CD14-positive monocyte (primary cell): ENCODE measurements at regions not wholly inside any gene's neighbourhood (a gene's known extent, or its start where the extent isn't known, plus 50 kb on each side); places are given as distances from the start of the nearest gene placed in this dataset.

ENCODE experiments used
- DNase-seq, 3 donors: peaks; one replicate each; pipeline ENCODE4 v3.0.0-alpha.2; 2011 to 2022
- H2AFZ ChIP-seq: 2 replicates; pipeline ENCODE4 v1.6.0; 2012; ENCODE audit warnings: mild to moderate bottlenecking, low read depth, low read length, inconsistent platforms; ENCODE audit not compliant: insufficient read depth, poor library complexity, severe bottlenecking
- H3K27ac ChIP-seq, 2 donors: 1 replicate in 1 of 2; 2 replicates in 1 of 2; pipeline ENCODE4 v1.5.1; 2012 to 2013; ENCODE audit warnings: low read length in 2 of 2, control low read depth in 1 of 2, inconsistent platforms in 1 of 2, low read depth in 1 of 2, mild to moderate bottlenecking in 1 of 2
- H3K27me3 ChIP-seq, 2 donors: one replicate each; pipeline versions ENCODE4 v1.6.0 to v1.6.1; 2011 to 2013; ENCODE audit warnings: low read length in 2 of 2; ENCODE audit not compliant: control insufficient read depth in 2 of 2, insufficient read depth in 2 of 2
- H3K36me3 ChIP-seq, 2 donors: replicated peaks in 1 of 2; 1 replicate in 1 of 2; 2 replicates in 1 of 2; pipeline versions ENCODE4 v1.5.1 to v1.6.1; 2012 to 2013; ENCODE audit warnings: low read length in 2 of 2, control low read depth in 1 of 2, inconsistent platforms in 1 of 2, mild to moderate bottlenecking in 1 of 2; ENCODE audit not compliant: insufficient read depth in 2 of 2, control insufficient read depth in 1 of 2
- H3K4me1 ChIP-seq, 2 donors: 1 replicate in 1 of 2; 2 replicates in 1 of 2; pipeline versions ENCODE4 v1.5.1 to v1.6.1; 2012 to 2013; ENCODE audit warnings: low read length in 2 of 2, control low read depth in 1 of 2, inconsistent platforms in 1 of 2, mild to moderate bottlenecking in 1 of 2, moderate library complexity in 1 of 2; ENCODE audit not compliant: insufficient read depth in 2 of 2, control insufficient read depth in 1 of 2
- H3K4me2 ChIP-seq: replicated peaks from 2 replicates; pipeline ENCODE3; 2012; ENCODE audit warnings: low read length, moderate library complexity, mild to moderate bottlenecking; ENCODE audit not compliant: poor library complexity, severe bottlenecking; ENCODE audit errors: extremely low read depth
- H3K4me3 ChIP-seq, 3 experiments: fragments of 200-600 bp in 1 of 3; sonication (generic) in 1 of 3; replicated peaks in 1 of 3; 1 replicate in 2 of 3; 2 replicates in 1 of 3; pipeline ENCODE4 v1.5.1; 2011 to 2013; ENCODE audit warnings: low read length in 3 of 3, mild to moderate bottlenecking in 3 of 3, control low read depth in 2 of 3, low read depth in 2 of 3, inconsistent platforms in 1 of 3, moderate library complexity in 1 of 3
- H3K79me2 ChIP-seq: 2 replicates; pipeline ENCODE4 v1.6.0; 2012; ENCODE audit warnings: mild to moderate bottlenecking, control low read depth, inconsistent platforms, low read length, moderate library complexity; ENCODE audit not compliant: insufficient read depth
- H3K9ac ChIP-seq: 2 replicates; pipeline ENCODE4 v1.6.0; 2017; ENCODE audit warnings: low read length, mild to moderate bottlenecking; ENCODE audit not compliant: insufficient read depth, poor library complexity, severe bottlenecking
- H3K9me3 ChIP-seq, 2 donors: replicated peaks in 1 of 2; 1 replicate in 1 of 2; 2 replicates in 1 of 2; pipeline versions ENCODE4 v1.5.1 to v1.6.1; 2012 to 2013; ENCODE audit warnings: low read length in 2 of 2, control low read depth in 1 of 2; ENCODE audit not compliant: control insufficient read depth in 1 of 2, insufficient read depth in 1 of 2
- H4K20me1 ChIP-seq: 2 replicates; pipeline ENCODE4 v1.6.0; 2012; ENCODE audit warnings: mild to moderate bottlenecking, low read length, control low read depth, moderate library complexity; ENCODE audit not compliant: insufficient read depth
- H3K27ac Mint-ChIP-seq, 7 donors: one replicate each; pipeline ENCODE4 v1.8.0; 2020; ENCODE audit warnings: mild to moderate bottlenecking in 7 of 7, mixed read lengths in 7 of 7, moderate library complexity in 6 of 7, inconsistent platforms in 2 of 7
- H3K27me3 Mint-ChIP-seq, 3 donors: one replicate each; pipeline ENCODE4 v1.8.0; 2021 to 2022; ENCODE audit warnings: low read depth in 3 of 3, mild to moderate bottlenecking in 3 of 3, mixed read lengths in 3 of 3, moderate library complexity in 3 of 3, inconsistent platforms in 1 of 3
- H3K36me3 Mint-ChIP-seq, 2 donors: one replicate each; pipeline ENCODE4 v1.8.0; 2020; ENCODE audit warnings: mixed read lengths in 2 of 2, inconsistent platforms in 1 of 2, mild to moderate bottlenecking in 1 of 2
- H3K4me1 Mint-ChIP-seq: one replicate; pipeline ENCODE4 v1.8.0; 2020; ENCODE audit warnings: mild to moderate bottlenecking, mixed read lengths
- H3K4me3 Mint-ChIP-seq, 2 donors: one replicate each; pipeline ENCODE4 v1.8.0; 2020; ENCODE audit warnings: mild to moderate bottlenecking in 2 of 2, mixed read lengths in 2 of 2, moderate library complexity in 1 of 2
- H3K9me3 Mint-ChIP-seq, 7 donors: one replicate each; pipeline ENCODE4 v1.8.0; 2020 to 2022; ENCODE audit warnings: mixed read lengths in 7 of 7, mild to moderate bottlenecking in 6 of 7, moderate library complexity in 6 of 7, inconsistent platforms in 2 of 7
- WGBS: methylation state at CpG from one replicate; pipeline ENCODE4 v1.1.5; 2013; ENCODE audit warnings: missing lambda C conversion rate; ENCODE audit not compliant: insufficient coverage; 5-methylcytosine and 5-hydroxymethylcytosine counted together
- intact Hi-C, 2 donors: fragments of 100-400 bp; cut with micrococcal nuclease; formaldehyde crosslinking; loops; one replicate each; pipeline versions ENCODE4 v1.15.0 to v1.15.1; 2023
- TF ChIP-seq, protein P1 (sequence below): fragments of 200-600 bp; IDR thresholded peaks from one replicate; pipeline ENCODE4 v1.8.0; 2022; ENCODE audit warnings: antibody characterized with exemption, mild to moderate bottlenecking

DNA sequence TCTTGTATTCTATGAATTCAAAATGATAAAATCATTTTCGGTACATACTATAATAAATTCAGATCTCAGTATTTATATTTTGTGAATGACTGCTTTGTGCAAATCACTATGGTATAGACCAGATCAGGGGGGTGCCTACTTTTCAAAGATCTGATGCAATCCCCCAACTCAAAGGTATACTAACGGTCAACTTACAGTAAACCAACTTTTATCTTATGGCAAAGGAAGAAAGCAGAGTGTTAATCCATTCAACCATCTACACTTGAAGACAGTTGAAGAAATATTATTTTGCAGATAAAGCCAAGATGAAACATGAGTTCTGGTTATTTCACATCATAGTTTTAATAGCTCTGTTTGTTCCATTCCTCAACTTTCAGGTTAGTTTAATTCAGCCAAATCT is 197.1 kb downstream of the MEX3B start:
- WGBS, result no CpG with 5 or more reads among the region's 2 CpGs
- no peak overlapping the region for H3K27ac Mint-ChIP-seq

DNA sequence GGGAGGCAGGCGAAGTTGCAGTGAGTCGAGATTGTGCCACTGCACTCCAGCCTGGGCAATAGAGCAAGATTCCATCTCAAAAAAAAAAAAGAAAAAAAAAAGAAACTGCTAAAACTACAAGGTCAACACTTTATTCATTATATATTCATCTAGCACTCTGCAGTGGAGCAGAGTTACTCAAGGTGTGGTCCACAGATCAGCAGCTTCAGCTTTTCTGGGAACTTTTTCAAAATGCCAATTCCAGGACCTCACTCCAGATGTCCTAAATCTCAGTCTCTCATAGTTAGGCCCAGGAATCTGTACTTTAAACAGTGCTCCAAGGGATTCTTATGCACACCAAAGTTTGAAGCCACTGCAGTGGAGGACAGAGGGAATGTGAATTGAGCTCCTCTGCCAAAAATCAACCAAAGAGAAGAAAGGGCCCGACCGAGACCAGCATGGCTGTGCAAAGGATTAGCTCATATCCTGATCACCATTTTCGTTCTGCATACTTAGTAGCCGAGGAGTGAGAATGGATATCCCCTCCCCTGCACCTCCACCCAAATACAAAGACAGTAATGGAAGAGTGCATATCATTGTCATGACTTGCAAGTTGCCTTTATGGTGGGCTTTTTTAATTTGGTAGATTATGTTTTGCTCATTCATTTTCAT is 201.9 kb downstream of the MEX3B start:
- TF ChIP-seq, protein P1, sequence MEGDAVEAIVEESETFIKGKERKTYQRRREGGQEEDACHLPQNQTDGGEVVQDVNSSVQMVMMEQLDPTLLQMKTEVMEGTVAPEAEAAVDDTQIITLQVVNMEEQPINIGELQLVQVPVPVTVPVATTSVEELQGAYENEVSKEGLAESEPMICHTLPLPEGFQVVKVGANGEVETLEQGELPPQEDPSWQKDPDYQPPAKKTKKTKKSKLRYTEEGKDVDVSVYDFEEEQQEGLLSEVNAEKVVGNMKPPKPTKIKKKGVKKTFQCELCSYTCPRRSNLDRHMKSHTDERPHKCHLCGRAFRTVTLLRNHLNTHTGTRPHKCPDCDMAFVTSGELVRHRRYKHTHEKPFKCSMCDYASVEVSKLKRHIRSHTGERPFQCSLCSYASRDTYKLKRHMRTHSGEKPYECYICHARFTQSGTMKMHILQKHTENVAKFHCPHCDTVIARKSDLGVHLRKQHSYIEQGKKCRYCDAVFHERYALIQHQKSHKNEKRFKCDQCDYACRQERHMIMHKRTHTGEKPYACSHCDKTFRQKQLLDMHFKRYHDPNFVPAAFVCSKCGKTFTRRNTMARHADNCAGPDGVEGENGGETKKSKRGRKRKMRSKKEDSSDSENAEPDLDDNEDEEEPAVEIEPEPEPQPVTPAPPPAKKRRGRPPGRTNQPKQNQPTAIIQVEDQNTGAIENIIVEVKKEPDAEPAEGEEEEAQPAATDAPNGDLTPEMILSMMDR, result no peak
- H3K27me3 ChIP-seq, result no peaks in the 10 kb centered on the region
- intact Hi-C loops, result no loop called here

More for the DNA sequence above, 197.1 kb downstream of the MEX3B start:
- Histone ChIP-seq H4K20me1 (no peaks in the 10 kb centered on the region), H3K4me3 (no peak overlapping the region), H3K27me3 (no peaks in the 10 kb centered on the region), H3K9me3 (no peaks in the 10 kb centered on the region), H3K4me1 (no peaks in the 10 kb centered on the region), H3K9ac (no peak overlapping the region), H2AFZ (no peak overlapping the region), H3K79me2 (no peaks in the 10 kb centered on the region), H3K27ac (no peak overlapping the region), H3K4me2 (no peak overlapping the region), H3K36me3 (no peaks in the 10 kb centered on the region)
- intact Hi-C loops, result no loop called here
- Mint-ChIP-seq H3K27me3 (peaks cover 0 to 3% (median 0%) of the 10 kb centered on the region in 3 donors), H3K9me3 (peaks cover 0 to 8% (median 0%) of the 10 kb centered on the region in 7 donors), H3K4me1 (peaks cover 5% of the 10 kb centered on the region), H3K36me3 (no peaks in the 10 kb centered on the region), H3K4me3 (no peak overlapping the region)
- no peak for DNase-seq
- TF ChIP-seq, protein P1, result no peak

More for the DNA sequence above, 201.9 kb downstream of the MEX3B start:
- Histone ChIP-seq H3K4me2 (no peak overlapping the region), H3K9ac (no peak overlapping the region), H3K79me2 (no peaks in the 10 kb centered on the region), H3K9me3 (no peaks in the 10 kb centered on the region), H3K27ac (no peak overlapping the region), H3K4me3 (no peak overlapping the region), H4K20me1 (no peaks in the 10 kb centered on the region), H3K4me1 (no peaks in the 10 kb centered on the region), H3K36me3 (no peaks in the 10 kb centered on the region), H2AFZ (no peak overlapping the region)
- DNase-seq, result no peak
- H3K27ac Mint-ChIP-seq, result no peak overlapping the region
- H3K9me3 Mint-ChIP-seq, result no peaks in the 10 kb centered on the region
- no peak overlapping the region for H3K4me3 Mint-ChIP-seq
- H3K27me3 Mint-ChIP-seq, result no peaks in the 10 kb centered on the region
- H3K4me1 Mint-ChIP-seq, result peaks cover 5% of the 10 kb centered on the region
- H3K36me3 Mint-ChIP-seq, result no peaks in the 10 kb centered on the region
- WGBS, result 89% methylated on average over 2 of the region's 6 CpGs
